Uterus (tissue), 2 donors: ENCODE measurements at regions not wholly inside any gene's neighbourhood (a gene's known extent, or its start where the extent isn't known, plus 50 kb on each side); places are given as distances from the start of the nearest gene placed in this dataset.

ENCODE experiments used
- CTCF ChIP-seq, 4 experiments: fragments of 200-600 bp in 2 of 4; fragments of 450-650 bp in 2 of 4; sonication (generic) in 2 of 4; IDR thresholded peaks; one replicate each; pipeline ENCODE4 v1.5.1; 2016 to 2019; ENCODE audit warnings: antibody characterized with exemption in 4 of 4, mild to moderate bottlenecking in 2 of 4, moderate library complexity in 1 of 4
- POLR2A ChIP-seq, 2 donors: fragments of 450-650 bp; IDR thresholded peaks; one replicate each; pipeline ENCODE4 v1.6.1; 2016; ENCODE audit warnings: antibody characterized with exemption in 2 of 2, mild to moderate bottlenecking in 1 of 2, moderate library complexity in 1 of 2

GRCh38 chr7:155988416-155988815, 176.2 kb upstream of the SHH start:
- TF ChIP-seq CTCF (IDR thresholded peaks at IDR 0.05) = no peak
- no peak for TF ChIP-seq POLR2A (IDR thresholded peaks at IDR 0.05)
